GM19023 (cell line): ENCODE measurements at regions not wholly inside any gene's neighbourhood (a gene's known extent, or its start where the extent isn't known, plus 50 kb on each side); places are given as distances from the start of the nearest gene placed in this dataset.
"Not testable (repeated sequence)": the region's sequence is repeated elsewhere in the genome, so short reads cannot be mapped to it uniquely, and the experiment has no call there.

Experiments used
- ATAC-seq: cut with Tn5 transposase; IDR thresholded peaks from one replicate; pipeline ENCODE4 v1.9.1; 2021; ENCODE audit warnings: mild to moderate bottlenecking, moderate library complexity; ENCODE audit not compliant: unreplicated experiment

- no peak for ATAC-seq
Measured at GRCh38 chr7:142698429-142698828, 50.8 kb upstream of the PRSS1 start.

- no peak for ATAC-seq
Measured at GRCh38 chr7:142697270-142697669, 52.0 kb upstream of the PRSS1 start.

GRCh38 chr7:142696456-142697179 is 52.7 kb upstream of the PRSS1 start:
- ATAC-seq: no peak

DNA sequence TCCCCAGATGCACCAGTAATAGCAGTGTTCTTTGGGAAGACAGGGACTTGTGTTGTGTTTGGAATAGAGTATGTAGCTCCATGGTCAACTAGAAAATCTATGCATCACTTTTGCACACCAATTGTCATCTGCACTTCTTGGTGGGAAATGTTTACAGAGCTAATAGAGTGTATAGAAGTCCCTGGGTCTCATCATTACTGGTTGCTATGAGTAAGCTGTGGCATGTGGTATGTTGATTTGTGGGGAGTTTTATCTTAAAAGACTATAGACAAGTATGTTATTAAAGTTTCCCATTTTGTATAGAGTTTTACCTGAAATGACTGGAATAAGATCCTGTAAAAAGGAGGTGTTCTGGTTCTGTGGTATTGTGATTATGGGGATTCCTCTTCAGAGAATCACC is 55.4 kb upstream of the PRSS1 start:
- no peak for ATAC-seq

DNA sequence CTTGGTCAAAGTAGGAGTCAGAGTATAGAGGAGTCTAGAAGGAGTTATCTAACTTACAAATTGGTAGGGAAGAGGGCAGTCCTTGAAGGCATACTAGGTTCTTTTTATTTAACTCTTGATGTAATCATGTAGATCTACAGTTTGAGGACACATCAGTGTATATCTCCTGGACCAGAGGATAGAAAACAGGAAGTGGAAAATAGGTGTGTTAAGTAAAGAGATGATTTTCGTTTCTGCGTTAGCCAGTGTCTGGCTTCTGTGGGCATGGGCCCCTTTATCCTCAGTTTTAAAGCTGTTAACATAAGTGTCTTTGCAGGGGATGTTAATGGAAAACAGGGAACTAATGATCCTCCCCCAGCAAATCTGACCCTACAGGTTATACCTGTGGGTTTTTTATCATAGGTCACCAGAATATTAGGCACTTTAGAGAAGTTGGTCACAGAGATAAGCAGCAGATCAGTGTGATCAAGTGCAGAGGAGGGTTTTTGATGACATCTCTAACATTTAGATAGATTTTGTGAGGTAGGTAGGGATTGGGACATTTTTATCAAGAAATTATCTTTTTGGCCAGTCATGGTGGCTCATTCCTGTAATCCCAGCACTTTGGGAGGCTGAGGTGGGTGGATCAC is 58.6 kb upstream of the PRSS1 start:
- no peak for ATAC-seq

GRCh38 chr7:142689439-142690120 is 59.7 kb upstream of the PRSS1 start:
- no peak for ATAC-seq

GRCh38 chr7:142685877-142686508 is 63.3 kb upstream of the PRSS1 start:
- no peak for ATAC-seq

DNA sequence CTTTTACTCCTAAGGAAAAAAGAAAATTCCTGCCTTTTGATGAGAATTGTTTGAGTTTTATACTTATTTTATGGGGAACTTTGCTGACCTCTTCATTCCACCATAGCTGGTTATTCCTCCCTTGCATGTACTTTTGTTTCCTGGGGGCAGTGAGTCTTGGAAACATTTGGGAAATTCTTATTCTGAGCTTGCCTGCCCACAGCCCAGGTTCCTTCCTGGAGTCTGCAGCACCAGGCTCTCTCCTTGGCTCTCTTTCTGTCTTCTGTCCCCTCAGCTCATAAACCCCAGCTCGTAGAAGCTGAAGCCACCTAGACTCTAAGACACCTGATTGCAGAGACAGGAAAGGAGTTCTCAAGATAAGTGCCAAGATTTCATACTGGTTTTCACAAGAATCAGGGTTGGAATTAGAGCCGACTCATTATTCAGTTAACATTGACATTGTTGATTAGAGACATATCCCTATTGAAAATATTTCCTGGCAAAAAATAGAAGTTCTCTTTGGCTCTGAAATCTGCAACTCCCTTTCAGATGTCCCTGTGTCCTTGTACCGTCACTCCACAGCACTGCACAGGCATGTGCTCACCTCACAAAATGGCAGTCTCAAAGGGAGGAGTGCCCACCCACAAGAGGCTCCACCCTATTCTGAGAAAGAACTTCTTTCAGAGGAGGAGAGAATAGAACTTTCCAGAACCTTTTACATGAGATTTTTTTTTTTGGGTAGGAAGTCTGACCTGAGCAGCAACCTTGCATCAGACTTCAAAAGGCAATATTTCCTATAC is 67.8 kb upstream of the PRSS1 start:
- ATAC-seq: no peak

GRCh38 chr7:142671506-142671905 is 77.8 kb upstream of the PRSS1 start:
- no peak for ATAC-seq

DNA sequence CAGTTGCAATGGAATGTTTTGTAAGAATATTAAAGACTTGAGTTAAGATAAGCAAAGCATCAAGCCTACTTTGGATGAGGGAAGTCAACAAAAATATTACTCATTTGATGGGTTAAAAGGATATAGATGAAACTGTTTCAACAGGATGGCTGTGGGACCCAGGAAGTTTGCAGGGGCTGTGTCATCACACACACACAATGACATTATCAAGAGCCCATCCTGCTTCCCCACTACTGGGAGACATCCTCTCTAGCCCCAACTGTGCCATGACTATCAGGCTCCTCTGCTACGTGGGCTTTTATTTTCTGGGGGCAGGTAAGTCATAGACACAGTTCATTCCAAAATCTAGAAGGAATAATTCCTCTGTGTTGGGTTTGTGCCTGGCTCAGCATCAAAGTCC is 78.8 kb upstream of the PRSS1 start:
- ATAC-seq: no peak

DNA sequence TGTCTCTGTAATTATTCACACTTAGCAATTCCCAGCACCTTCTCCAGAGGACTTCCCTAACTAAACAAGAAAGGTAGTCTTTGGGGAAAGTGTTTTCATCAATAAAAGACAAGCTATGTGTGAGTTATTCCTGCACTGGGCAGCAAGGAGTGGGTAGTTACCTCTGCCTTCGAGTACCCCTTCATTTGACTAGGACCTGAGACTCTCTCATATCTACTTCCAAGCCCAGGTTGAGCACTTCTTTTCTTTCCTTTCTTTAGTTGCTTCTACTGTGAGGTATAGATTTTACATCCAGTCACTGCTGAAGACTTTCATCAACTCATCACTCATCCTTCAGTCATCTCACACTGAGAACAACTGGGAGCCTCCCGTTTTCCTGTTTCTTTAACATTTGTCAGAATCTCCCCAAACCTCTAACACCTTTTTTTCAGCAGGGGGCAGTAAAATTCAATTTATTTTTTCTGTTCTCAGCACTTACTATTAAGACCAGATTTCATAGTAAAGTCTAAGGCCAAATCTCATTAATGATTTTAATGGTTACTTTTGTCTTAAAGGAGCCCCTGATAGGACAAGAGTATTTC is 80.1 kb upstream of the PRSS1 start:
- ATAC-seq: no peak

DNA sequence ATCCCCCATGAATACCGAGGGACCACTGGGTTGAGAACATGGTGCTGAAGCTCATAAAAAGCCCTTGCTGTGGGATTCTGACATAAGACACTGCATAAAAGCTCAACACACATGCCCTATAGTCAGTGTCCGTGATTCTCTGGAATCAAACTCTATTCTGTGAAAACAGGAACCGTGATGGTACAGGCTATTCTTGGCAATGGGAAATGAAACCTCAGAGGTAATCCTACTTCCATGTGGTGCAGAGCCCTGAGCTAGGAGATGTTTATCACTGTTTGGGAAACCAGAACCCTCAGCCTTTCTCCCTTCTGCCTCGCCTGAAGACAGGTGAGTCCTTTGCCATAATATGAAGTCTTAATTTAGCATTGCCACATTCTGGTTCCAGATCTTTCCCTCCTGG is 80.8 kb upstream of the PRSS1 start:
- no peak for ATAC-seq

- no peak for ATAC-seq
Measured at GRCh38 chr7:142657376-142657775, 91.9 kb upstream of the PRSS1 start.

- no peak for ATAC-seq
Measured at GRCh38 chr7:142654398-142654797, 94.9 kb upstream of the PRSS1 start.

- ATAC-seq: no peak
Measured at GRCh38 chr7:142647749-142648148, 101.5 kb upstream of the PRSS1 start.

DNA sequence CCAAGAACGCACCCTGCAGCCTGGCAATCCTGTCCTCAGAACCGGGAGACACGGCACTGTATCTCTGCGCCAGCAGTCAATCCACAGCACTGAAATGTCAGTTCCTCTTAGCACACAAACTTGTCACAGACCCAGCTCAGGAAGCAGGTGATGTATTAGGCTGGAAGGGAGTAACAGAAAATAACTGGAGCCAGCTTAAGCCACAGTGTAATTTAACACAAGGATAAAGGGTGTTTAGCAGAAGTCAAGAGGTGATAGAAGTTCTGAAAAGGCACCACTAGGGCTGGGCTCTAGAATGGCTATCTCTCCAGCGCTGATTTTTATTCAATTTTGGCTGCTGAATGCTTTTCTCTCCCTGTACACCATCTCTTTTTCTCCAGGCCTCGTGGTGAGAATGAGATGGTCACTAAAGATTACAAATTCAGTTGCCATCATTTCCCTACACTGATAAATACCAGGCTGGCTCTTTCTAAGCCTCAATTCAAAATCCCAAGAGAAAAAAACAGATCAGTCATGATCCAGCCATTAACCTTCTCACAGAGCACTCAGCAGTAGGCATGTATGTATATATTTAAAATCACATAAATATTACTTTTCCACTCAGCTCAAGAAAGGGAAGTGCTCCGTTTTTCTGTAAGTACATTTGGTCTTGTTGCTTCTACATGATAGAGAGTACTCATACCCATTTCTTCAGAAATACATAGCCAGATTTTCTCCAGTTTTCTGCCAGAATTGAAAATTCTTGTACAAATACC is 102.7 kb upstream of the PRSS1 start:
- ATAC-seq: no peak

DNA sequence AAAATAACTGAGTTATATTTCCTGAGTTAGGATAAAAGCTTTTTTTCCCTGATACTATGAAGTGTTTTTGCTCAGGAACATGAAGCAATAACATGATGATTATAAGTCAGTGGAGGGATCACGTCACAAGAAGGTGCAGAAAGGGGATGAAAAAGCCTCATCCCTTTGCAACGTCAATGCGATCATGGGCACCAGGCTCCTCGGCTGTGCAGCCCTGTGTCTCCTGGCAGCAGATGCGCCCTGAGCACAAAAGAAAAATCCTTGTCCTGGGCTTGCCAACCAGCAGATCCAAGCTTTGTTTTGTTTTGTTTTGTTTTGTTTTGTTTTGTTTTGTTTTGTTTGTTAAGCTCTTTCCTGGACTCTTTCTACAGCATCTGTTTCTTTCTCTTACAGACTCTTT is 103.5 kb upstream of the PRSS1 start:
- no peak for ATAC-seq

DNA sequence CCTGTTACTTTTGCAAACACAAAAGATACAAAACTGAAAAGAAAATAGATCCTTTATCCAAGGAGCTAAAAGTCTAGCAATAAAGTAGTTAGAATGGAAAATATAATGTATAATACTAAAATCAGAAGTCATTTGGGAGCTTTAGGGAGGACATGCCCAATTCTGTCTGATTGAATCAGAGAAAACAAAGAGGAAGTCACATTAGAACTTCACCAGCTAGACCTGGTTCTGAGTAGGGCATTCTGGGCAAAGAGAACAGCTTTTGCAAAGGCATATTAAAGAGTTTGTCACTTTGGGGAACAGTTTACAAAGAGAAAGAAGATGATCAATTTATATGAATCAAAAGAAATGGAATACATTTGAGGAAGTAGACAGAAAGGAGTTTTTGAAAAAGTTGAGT is 107.0 kb upstream of the PRSS1 start:
- no peak for ATAC-seq

DNA sequence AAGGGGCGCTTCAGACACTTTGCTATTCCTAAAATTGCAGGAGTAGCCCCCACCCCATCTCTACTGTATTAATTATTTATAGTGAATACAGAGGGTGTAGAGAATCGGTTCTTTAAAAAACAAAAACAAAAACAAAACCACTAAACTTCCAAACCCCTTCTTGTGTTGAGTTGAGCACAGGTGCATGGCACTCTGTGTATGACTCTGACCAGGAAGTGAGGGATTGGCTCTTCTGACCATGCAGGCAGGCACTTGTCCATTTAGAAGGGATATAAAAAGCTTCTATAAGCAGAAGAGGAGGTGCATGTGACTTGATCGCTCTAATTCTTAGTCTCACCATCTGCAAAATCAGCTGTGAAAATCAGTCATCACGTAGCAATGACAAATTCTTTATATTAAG is 108.0 kb upstream of the PRSS1 start:
- not testable (repeated sequence) for ATAC-seq

DNA sequence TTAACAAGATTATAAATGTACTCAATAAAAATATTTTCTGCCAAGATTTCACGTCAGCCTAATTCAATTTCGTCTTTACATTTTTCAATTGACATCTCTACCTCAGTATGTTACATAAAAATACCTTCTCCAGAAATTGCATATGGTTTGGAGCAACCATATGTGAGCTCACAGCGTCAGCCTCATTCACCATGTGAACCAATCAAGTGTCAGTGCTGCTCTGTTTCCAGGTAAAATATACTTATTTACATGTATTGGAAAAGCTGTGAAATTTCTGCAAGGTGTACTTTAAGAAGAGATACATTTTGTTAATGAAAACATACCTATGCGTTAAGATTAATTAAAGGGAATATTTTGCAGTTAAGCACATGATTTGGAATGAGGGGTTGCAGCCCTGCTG is 110.7 kb upstream of the PRSS1 start:
- no peak for ATAC-seq
